HEK293T (cell line): ENCODE measurements at regions not wholly inside any gene's neighbourhood (a gene's known extent, or its start where the extent isn't known, plus 50 kb on each side); places are given as distances from the start of the nearest gene placed in this dataset.
"Not testable (repeated sequence)": the region's sequence is repeated elsewhere in the genome, so short reads cannot be mapped to it uniquely, and the experiment has no call there.

Source experiments
- CTCF ChIA-PET: fragments of 350-600 bp; formaldehyde crosslinking; extraction: SDS; loops from one replicate; lab custom pipeline; 2021; ENCODE audit warnings: antibody characterized with exemption, inconsistent platforms; lab: Yijun Ruan, JAX
- POLR2A ChIA-PET: fragments of 350-600 bp; formaldehyde crosslinking; extraction: SDS; loops from one replicate; lab custom pipeline; 2020; ENCODE audit warnings: antibody characterized with exemption, inconsistent platforms; lab: Yijun Ruan, JAX
- DNase-seq: peaks from one replicate; pipeline ENCODE4 v3.0.0; 2012; ENCODE audit warnings: mixed read lengths; ENCODE audit errors: extremely low spot score
- ARNT ChIP-seq: fragments of 450-650 bp; IDR thresholded peaks from 2 replicates; pipeline ENCODE4 v1.6.1; 2017; ENCODE audit warnings: mild to moderate bottlenecking
- BHLHE40 ChIP-seq: fragments of 450-650 bp; IDR thresholded peaks from 2 replicates; pipeline ENCODE4 v1.6.1; 2016; ENCODE audit warnings: mild to moderate bottlenecking, moderate library complexity, borderline replicate concordance
- CTBP1 ChIP-seq: fragments of 450-650 bp; IDR thresholded peaks from 2 replicates; pipeline ENCODE4 v1.6.1; 2016; ENCODE audit warnings: borderline replicate concordance
- ELF4 ChIP-seq: fragments of 450-650 bp; IDR thresholded peaks from 2 replicates; pipeline ENCODE4 v1.6.1; 2017; ENCODE audit warnings: antibody characterized with exemption
- FOXA1 ChIP-seq: fragments of 450-650 bp; IDR thresholded peaks from 2 replicates; pipeline ENCODE4 v1.6.1; 2016; ENCODE audit warnings: mild to moderate bottlenecking
- FOXK2 ChIP-seq: fragments of 450-650 bp; IDR thresholded peaks from 2 replicates; pipeline ENCODE4 v1.6.1; 2016; ENCODE audit warnings: mild to moderate bottlenecking
- FOXM1 ChIP-seq: fragments of 450-650 bp; IDR thresholded peaks from 2 replicates; pipeline ENCODE4 v1.6.1; 2017; ENCODE audit warnings: mild to moderate bottlenecking, borderline replicate concordance
- HDGF ChIP-seq: fragments of 450-650 bp; IDR thresholded peaks from 2 replicates; pipeline ENCODE4 v1.6.1; 2017; ENCODE audit warnings: antibody characterized with exemption, borderline replicate concordance
- L3MBTL2 ChIP-seq: fragments of 450-650 bp; conservative IDR thresholded peaks from 2 replicates; pipeline ENCODE4 v1.6.1; 2016; ENCODE audit warnings: mild to moderate bottlenecking
- LEF1 ChIP-seq: fragments of 450-650 bp; IDR thresholded peaks from 2 replicates; pipeline ENCODE4 v1.6.1; 2017; ENCODE audit warnings: mild to moderate bottlenecking, borderline replicate concordance
- NFRKB ChIP-seq: fragments of 450-650 bp; IDR thresholded peaks from 2 replicates; pipeline ENCODE4 v1.6.1; 2016; ENCODE audit warnings: mild to moderate bottlenecking, moderate library complexity
- SP1 ChIP-seq: fragments of 450-650 bp; IDR thresholded peaks from 2 replicates; pipeline ENCODE4 v1.6.1; 2017
- SUZ12 ChIP-seq: fragments of 450-650 bp; IDR thresholded peaks from 2 replicates; pipeline ENCODE4 v1.6.1; 2016; ENCODE audit warnings: mild to moderate bottlenecking
- TARDBP ChIP-seq: fragments of 450-650 bp; IDR thresholded peaks from 2 replicates; pipeline ENCODE4 v1.6.1; 2016
- ZNF384 ChIP-seq: fragments of 450-650 bp; IDR thresholded peaks from 2 replicates; pipeline ENCODE4 v1.6.1; 2016
- TF ChIP-seq, protein P1 (sequence below): fragments of 450-650 bp; IDR thresholded peaks from 2 replicates; pipeline ENCODE4 v1.6.1; 2016

DNA sequence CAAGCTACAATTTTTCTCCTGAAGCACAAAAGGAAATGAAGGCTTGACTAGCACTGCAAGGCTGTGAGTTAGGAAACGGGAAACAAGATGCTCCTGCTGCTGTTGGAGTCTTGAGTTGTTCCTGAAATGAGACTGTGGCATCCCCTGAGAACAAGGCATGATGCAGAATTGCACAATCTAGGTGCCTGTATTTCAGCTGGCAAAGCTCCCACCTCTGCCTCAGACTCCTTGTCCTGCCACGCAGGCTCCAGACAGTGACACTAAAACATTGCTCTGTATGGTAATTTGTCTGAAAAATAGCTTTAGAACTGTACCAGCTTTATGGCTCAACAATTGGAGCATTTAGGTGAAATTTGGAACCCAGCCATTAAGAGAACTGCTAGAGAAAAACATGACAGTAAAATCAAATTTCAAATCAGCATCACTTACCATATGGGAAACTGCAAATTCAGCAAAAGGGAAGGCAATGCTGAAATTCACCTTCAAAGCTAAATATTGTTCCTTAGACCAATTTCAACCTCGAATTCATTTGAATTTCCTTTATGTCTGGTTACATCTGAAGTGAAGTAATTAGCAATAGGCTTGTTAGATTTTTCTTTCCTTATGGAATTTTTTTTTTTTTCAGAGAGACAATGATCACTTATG, 103.4 kb downstream of the MFAP3L start:
- CTCF ChIA-PET: interaction anchor here (0.7 kb wide), 2 partner anchors 14 to 66 kb away, joined by 4 to 5 read pairs; no protein-coding TSS in a partner anchor
- TF ChIP-seq ELF4: no peak
- TF ChIP-seq LEF1: no peak
- TF ChIP-seq FOXA1: no peak
- TF ChIP-seq FOXM1: no peak
- TF ChIP-seq ARNT: no peak
- no peak for TF ChIP-seq BHLHE40
- TF ChIP-seq SP1: no peak
- TF ChIP-seq TARDBP: no peak
- TF ChIP-seq NFRKB: no peak
- TF ChIP-seq ZNF384: no peak
- no peak for TF ChIP-seq FOXK2
- TF ChIP-seq L3MBTL2: no peak
- no peak for TF ChIP-seq CTBP1
- POLR2A ChIA-PET: interaction anchor here (0.7 kb wide), 1 partner anchor 103 kb away, joined by 3 read pairs; the partner anchor contains the start of gene MFAP3L
- no peak for DNase-seq

DNA sequence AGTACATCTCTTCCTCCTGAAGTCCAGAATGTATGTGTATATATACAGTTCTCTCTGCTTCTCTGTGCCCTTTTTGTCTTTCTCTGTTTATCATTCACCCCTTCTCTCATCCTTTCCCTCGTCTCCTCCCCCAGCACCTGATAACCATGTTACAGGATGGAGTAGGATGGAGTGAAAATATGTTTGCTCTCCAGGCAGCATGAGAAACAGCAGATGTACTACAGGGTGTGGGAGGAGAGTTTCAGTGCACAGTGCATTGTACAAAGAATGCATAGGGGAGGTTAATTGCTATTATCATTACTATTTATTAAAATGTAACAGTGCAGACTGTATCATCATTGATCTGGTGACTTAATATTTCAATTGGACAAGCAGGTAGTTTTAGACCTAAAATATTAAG, 104.5 kb downstream of the MFAP3L start:
- ChIA-PET POLR2A (interaction anchor here (0.5 kb wide), 1 partner anchor 177 kb away, joined by 3 read pairs; no protein-coding TSS in a partner anchor), CTCF (interaction anchor here (0.8 kb wide), 1 partner anchor 104 kb away, joined by 3 read pairs; no protein-coding TSS in a partner anchor)
- no peak for DNase-seq
- no peak for TF ChIP-seq FOXM1
- no peak for TF ChIP-seq HDGF
- TF ChIP-seq ZNF384: no peak
- no peak for TF ChIP-seq BHLHE40
- TF ChIP-seq, protein P1, sequence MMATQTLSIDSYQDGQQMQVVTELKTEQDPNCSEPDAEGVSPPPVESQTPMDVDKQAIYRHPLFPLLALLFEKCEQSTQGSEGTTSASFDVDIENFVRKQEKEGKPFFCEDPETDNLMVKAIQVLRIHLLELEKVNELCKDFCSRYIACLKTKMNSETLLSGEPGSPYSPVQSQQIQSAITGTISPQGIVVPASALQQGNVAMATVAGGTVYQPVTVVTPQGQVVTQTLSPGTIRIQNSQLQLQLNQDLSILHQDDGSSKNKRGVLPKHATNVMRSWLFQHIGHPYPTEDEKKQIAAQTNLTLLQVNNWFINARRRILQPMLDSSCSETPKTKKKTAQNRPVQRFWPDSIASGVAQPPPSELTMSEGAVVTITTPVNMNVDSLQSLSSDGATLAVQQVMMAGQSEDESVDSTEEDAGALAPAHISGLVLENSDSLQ: no peak
- no peak for TF ChIP-seq FOXA1
- TF ChIP-seq SP1: no peak
- TF ChIP-seq FOXK2: no peak
- TF ChIP-seq ARNT: no peak
- TF ChIP-seq CTBP1: no peak
- no peak for TF ChIP-seq SUZ12

DNA sequence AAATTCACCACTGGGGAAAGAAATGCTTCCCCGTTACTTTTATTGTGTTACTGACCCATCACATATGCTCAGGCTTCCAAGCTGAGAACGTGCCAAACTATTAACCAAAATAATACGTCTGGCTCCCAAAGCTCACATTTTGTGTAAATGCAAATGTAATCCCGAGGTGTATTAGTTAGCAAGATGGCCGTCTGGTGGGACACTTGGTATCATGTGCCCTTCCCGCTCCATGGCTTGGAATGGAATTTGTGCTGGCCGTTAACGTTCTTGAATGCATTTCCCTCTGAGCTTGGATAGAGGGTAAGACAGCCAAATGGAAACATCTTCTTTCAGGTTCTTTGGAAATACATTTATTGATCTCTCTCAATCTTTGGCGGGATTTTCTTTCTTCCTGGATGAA, 105.0 kb downstream of the MFAP3L start:
- ChIA-PET CTCF (interaction anchor here (0.8 kb wide), 1 partner anchor 104 kb away, joined by 3 read pairs; no protein-coding TSS in a partner anchor), POLR2A (no interaction called here)
- TF ChIP-seq ZNF384: no peak
- TF ChIP-seq, protein P1: no peak
- no peak for TF ChIP-seq CTBP1
- no peak for TF ChIP-seq ELF4
- TF ChIP-seq SUZ12: no peak
- TF ChIP-seq L3MBTL2: no peak; the same call in 1 of the 2 replicates
- no peak for DNase-seq

DNA sequence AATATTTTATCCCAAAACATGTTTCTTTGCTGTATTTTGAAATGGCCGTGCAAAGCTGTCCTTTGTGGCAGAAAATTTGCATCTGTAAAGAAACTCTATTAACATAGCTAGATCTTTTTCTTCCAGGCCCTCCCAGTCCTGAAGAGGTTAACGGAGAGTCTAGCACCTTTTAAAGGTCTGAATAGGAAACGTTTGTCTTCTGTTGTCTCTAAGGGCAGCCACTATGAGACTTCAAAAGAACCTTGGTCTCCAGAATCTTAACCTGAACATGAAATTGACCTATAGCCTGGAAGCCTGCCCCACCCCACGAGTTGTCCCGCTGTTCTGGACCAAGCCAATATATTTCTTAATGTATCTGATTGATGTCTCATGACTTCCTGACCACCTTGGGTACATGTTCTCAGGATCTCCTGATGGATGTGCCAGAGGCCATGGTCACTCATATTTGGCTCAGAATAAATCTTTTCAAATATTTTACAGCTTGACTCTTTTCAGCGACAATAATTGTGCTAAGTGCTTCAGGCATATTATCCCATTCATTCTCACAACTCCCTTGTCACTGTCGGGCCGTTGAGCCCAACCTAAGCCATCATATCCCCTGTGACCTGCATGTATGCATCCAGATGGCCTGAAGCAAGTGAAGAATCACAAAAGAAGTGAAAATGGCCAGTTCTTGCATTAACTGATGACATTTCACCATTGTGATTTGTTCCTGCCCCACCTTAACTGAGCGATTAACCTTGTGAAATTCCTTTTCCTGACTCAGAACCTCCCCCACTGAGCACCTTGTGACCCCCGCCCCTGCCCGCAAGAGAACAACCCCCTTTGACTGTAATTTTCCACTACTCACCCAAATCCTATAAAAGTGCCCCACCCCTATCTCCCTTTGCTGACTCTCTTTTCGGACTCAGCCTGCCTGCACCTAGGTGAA, 106.7 kb downstream of the MFAP3L start:
- DNase-seq, POLR2A ChIA-PET, CTCF ChIA-PET: not testable (repeated sequence)

DNA sequence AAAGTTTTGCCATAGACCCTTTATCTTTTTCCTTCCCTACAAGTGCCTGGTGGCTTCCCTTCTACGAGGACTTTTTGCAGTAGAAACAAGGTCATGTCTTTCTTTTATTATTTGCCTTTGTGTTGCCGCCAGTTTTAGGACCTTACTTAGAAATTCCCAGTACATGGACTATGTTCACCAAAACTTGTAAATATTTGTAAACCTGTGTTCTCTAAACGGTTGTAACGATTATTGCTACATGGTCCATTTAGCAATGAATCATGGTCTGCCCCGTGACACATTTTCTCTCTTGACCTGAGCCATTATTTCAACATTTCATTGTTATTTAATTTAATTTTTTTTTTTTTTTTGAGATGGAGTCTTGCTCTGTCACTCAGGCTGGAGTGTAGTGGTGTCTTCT, 110.7 kb downstream of the MFAP3L start:
- ChIA-PET POLR2A (no interaction called here), CTCF (no interaction called here)
- no peak for DNase-seq
- no peak for TF ChIP-seq FOXM1
- TF ChIP-seq, protein P1: 0 out of 2 replicates have a peak, but pooled peaks have one; percentile 3

DNA sequence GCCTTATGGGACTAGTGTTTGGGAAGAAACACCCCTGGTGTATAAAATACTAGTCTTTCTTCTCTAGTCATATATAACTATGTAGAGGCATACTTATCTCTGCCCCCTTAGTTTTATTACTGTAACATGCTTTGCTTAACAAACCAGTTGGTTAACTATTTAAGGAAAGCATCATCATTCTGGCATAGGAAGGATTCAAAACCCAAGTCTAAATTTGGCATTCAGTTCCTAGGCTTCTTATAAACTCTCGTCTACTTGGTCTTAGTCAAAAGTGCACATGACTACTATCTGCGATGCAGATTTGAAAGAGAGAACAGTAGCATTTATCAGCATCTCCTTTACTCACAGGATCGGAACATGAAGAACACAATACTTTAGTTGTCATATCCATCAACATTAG, 111.3 kb downstream of the MFAP3L start:
- ChIA-PET CTCF (no interaction called here), POLR2A (no interaction called here)
- TF ChIP-seq TARDBP: no peak
- TF ChIP-seq BHLHE40: no peak
- TF ChIP-seq FOXA1: no peak
- no peak for TF ChIP-seq CTBP1
- no peak for TF ChIP-seq HDGF
- no peak for DNase-seq

DNA sequence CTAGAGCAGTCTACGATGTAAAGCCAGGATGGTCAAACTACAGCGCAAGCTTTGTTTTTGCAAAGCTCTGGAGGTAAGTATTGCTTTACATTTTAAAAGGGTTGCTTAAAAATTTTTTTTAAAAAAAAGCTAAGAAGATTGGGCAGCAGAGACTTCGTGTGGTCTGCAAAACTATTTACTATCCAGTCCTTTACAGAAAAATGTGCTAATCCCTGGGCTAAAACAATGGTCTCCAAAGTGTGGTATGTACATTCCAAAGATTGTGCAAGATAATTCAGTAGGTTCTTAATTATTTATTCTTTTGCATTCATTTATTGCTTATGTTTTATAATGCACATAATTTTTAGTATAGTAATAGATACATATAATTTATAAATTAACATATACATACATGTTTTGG, 113.2 kb downstream of the MFAP3L start:
- TF ChIP-seq, protein P1: no peak
- no peak for TF ChIP-seq L3MBTL2
- TF ChIP-seq LEF1: no peak
- TF ChIP-seq NFRKB: no peak
- TF ChIP-seq TARDBP: no peak
- no peak for TF ChIP-seq FOXA1
- no peak for TF ChIP-seq ARNT
- no peak for TF ChIP-seq SP1
- no peak for TF ChIP-seq ZNF384
- TF ChIP-seq FOXK2: no peak
- TF ChIP-seq ELF4: no peak
- TF ChIP-seq FOXM1: no peak
- no peak for DNase-seq
- ChIA-PET POLR2A (no interaction called here), CTCF (no interaction called here)
